Frontal cortex (tissue), 3 donors: ENCODE measurements at regions not wholly inside any gene's neighbourhood (a gene's known extent, or its start where the extent isn't known, plus 50 kb on each side); places are given as distances from the start of the nearest gene placed in this dataset.
"Not testable (repeated sequence)": the region's sequence is repeated elsewhere in the genome, so short reads cannot be mapped to it uniquely, and the experiment has no call there.

Source experiments
- DNase-seq, 2 donors: peaks; one replicate each; pipeline ENCODE4 v3.0.0; 2012; ENCODE audit warnings: low spot score in 2 of 2
- FAIRE-seq: peaks from 2 replicates; lab custom pipeline; 2012; peaks lifted over from hg19 to GRCh38; lab: Jason Lieb, UNC
- donor health status: control.
- donor health status: control.
- donor health status: control.

- FAIRE-seq: no peak
- no peak for DNase-seq
Measured at GRCh38 chr4:72888331-72888730, 181.2 kb downstream of the COX18 start.

- no peak for FAIRE-seq
- DNase-seq: no peak
Measured at GRCh38 chr4:72887152-72887551, 182.4 kb downstream of the COX18 start.

GRCh38 chr4:72886602-72887001, 182.9 kb downstream of the COX18 start:
- DNase-seq: no peak
- no peak for FAIRE-seq

GRCh38 chr4:72884225-72884624, 185.3 kb downstream of the COX18 start:
- not testable (repeated sequence) for DNase-seq, FAIRE-seq

GRCh38 chr4:72876946-72877345, 192.6 kb downstream of the COX18 start:
- FAIRE-seq: no peak
- no peak for DNase-seq

GRCh38 chr4:72875545-72875944, 194.0 kb downstream of the COX18 start:
- no peak for FAIRE-seq
- no peak for DNase-seq

- DNase-seq (no peak), FAIRE-seq (no peak)
Measured at GRCh38 chr4:72875138-72875537, 194.4 kb downstream of the COX18 start.

- DNase-seq (no peak), FAIRE-seq (no peak)
Measured at GRCh38 chr4:72864898-72865297, 204.6 kb downstream of the COX18 start.

- not testable (repeated sequence) for FAIRE-seq
Measured at GRCh38 chr4:72864277-72864676, 205.2 kb downstream of the COX18 start.

GRCh38 chr4:72860766-72861165, 208.8 kb downstream of the COX18 start:
- DNase-seq: no peak
- no peak for FAIRE-seq

More at GRCh38 chr4:72864277-72864676, 205.2 kb downstream of the COX18 start:
- not testable (repeated sequence) for DNase-seq

- DNase-seq (no peak), FAIRE-seq (no peak)
Measured at GRCh38 chr4:72858328-72858727, 211.2 kb downstream of the COX18 start.

GRCh38 chr4:72857787-72858186, 211.7 kb downstream of the COX18 start:
- FAIRE-seq: no peak
- no peak for DNase-seq

- FAIRE-seq (no peak), DNase-seq (no peak)
Measured at GRCh38 chr4:72857216-72857615, 212.3 kb downstream of the COX18 start.

GRCh38 chr4:72846280-72847111, 223.0 kb downstream of the COX18 start:
- DNase-seq: no peak
- FAIRE-seq: no peak

- DNase-seq: no peak
- no peak for FAIRE-seq
Measured at GRCh38 chr4:72843466-72843865, 226.1 kb downstream of the COX18 start.

GRCh38 chr4:72842323-72842722, 227.2 kb downstream of the COX18 start:
- no peak for DNase-seq

GRCh38 chr4:72840166-72840565, 229.3 kb downstream of the COX18 start:
- DNase-seq, FAIRE-seq: not testable (repeated sequence)

More at GRCh38 chr4:72842323-72842722, 227.2 kb downstream of the COX18 start:
- no peak for FAIRE-seq

GRCh38 chr4:72828864-72829263, 240.7 kb downstream of the COX18 start:
- no peak for DNase-seq
- FAIRE-seq: no peak

- no peak for DNase-seq
Measured at GRCh38 chr4:72827968-72828367, 241.5 kb downstream of the COX18 start.

GRCh38 chr4:72820107-72820506, 249.4 kb downstream of the COX18 start:
- no peak for DNase-seq
- FAIRE-seq: no peak

More at GRCh38 chr4:72827968-72828367, 241.5 kb downstream of the COX18 start:
- FAIRE-seq: no peak

GRCh38 chr4:72817012-72817411, 248.0 kb upstream of the ADAMTS3 start:
- no peak for FAIRE-seq
- DNase-seq: no peak

- DNase-seq (no peak), FAIRE-seq (no peak)
Measured at GRCh38 chr4:72814241-72814640, 245.2 kb upstream of the ADAMTS3 start.
